Hematopoietic multipotent progenitor cell treated with erythropoietin and hydrocortisone succinate and interleukin-3 and kit ligand, for 6 days (in vitro differentiated cells): ENCODE measurements at regions not wholly inside any gene's neighbourhood (a gene's known extent, or its start where the extent isn't known, plus 50 kb on each side); places are given as distances from the start of the nearest gene placed in this dataset.

Experiments
- DNase-seq: peaks from one replicate; pipeline ENCODE4 v3.0.0-alpha.2; 2015

- no peak for DNase-seq
Measured at GRCh38 chr20:52291109-52291508, 99.5 kb upstream of the ZFP64 start.

- DNase-seq, result no peak
Measured at GRCh38 chr20:52290569-52290968, 99.0 kb upstream of the ZFP64 start.

GRCh38 chr20:52289956-52290565 is 98.5 kb upstream of the ZFP64 start:
- no peak for DNase-seq

- no peak for DNase-seq
Measured at GRCh38 chr20:52280407-52280806, 88.8 kb upstream of the ZFP64 start.

GRCh38 chr20:52279706-52280105 is 88.1 kb upstream of the ZFP64 start:
- DNase-seq, result no peak

GRCh38 chr20:52275181-52275691 is 83.7 kb upstream of the ZFP64 start:
- DNase-seq, result no peak

- DNase-seq, result no peak
Measured at GRCh38 chr20:52270696-52271095, 79.1 kb upstream of the ZFP64 start.

GRCh38 chr20:52270001-52270606 is 78.5 kb upstream of the ZFP64 start:
- DNase-seq, result no peak

GRCh38 chr20:52269321-52269720 is 77.7 kb upstream of the ZFP64 start:
- DNase-seq, result peak; percentile 47

- no peak for DNase-seq
Measured at GRCh38 chr20:52268184-52268749, 76.7 kb upstream of the ZFP64 start.

- DNase-seq, result no peak
Measured at GRCh38 chr20:52267418-52267817, 75.8 kb upstream of the ZFP64 start.

- DNase-seq, result no peak
Measured at GRCh38 chr20:52263757-52264156, 72.2 kb upstream of the ZFP64 start.

GRCh38 chr20:52261792-52262191 is 70.2 kb upstream of the ZFP64 start:
- no peak for DNase-seq

GRCh38 chr20:52259295-52259694 is 67.7 kb upstream of the ZFP64 start:
- DNase-seq, result no peak

- no peak for DNase-seq
Measured at GRCh38 chr20:52256454-52256853, 64.9 kb upstream of the ZFP64 start.

- DNase-seq, result no peak
Measured at GRCh38 chr20:52252664-52253063, 61.1 kb upstream of the ZFP64 start.

GRCh38 chr20:52251827-52252226 is 60.2 kb upstream of the ZFP64 start:
- no peak for DNase-seq

GRCh38 chr20:52251136-52251700 is 59.6 kb upstream of the ZFP64 start:
- no peak for DNase-seq

- DNase-seq, result no peak
Measured at GRCh38 chr20:52247548-52247947, 56.0 kb upstream of the ZFP64 start.

- DNase-seq, result no peak
Measured at GRCh38 chr20:52246366-52246765, 54.8 kb upstream of the ZFP64 start.

GRCh38 chr20:52244702-52245101 is 53.1 kb upstream of the ZFP64 start:
- no peak for DNase-seq

GRCh38 chr20:52242237-52243230 is 51.0 kb upstream of the ZFP64 start:
- DNase-seq, result peak; percentile 83
